ENCODE measurements at regions not wholly inside any gene's neighbourhood (a gene's known extent, or its start where the extent isn't known, plus 50 kb on each side); places are given as distances from the start of the nearest gene placed in this dataset.

GRCh38 chr1:219834314-219834917 is 93.9 kb downstream of the SLC30A10 start:
- no peak overlapping the region for H3K4me3 ChIP-seq (ENCODE audit: low read depth, poor library complexity, severe bottlenecking)
- intact Hi-C loops (cut with DNase I; ENCODE audit: low total_unique reads), result no loop called here
- no peak for DNase-seq (ENCODE audit: low spot score in 2 of 2)
- 57 to 62% methylated on average over 8 of the region's 8 CpGs for WGBS, 2 donors
- TF ChIP-seq, protein P1, sequence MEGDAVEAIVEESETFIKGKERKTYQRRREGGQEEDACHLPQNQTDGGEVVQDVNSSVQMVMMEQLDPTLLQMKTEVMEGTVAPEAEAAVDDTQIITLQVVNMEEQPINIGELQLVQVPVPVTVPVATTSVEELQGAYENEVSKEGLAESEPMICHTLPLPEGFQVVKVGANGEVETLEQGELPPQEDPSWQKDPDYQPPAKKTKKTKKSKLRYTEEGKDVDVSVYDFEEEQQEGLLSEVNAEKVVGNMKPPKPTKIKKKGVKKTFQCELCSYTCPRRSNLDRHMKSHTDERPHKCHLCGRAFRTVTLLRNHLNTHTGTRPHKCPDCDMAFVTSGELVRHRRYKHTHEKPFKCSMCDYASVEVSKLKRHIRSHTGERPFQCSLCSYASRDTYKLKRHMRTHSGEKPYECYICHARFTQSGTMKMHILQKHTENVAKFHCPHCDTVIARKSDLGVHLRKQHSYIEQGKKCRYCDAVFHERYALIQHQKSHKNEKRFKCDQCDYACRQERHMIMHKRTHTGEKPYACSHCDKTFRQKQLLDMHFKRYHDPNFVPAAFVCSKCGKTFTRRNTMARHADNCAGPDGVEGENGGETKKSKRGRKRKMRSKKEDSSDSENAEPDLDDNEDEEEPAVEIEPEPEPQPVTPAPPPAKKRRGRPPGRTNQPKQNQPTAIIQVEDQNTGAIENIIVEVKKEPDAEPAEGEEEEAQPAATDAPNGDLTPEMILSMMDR (IDR thresholded peaks at IDR 0.05), result no peak
- TF ChIP-seq POLR2A (IDR thresholded peaks at IDR 0.05), result no peak

DNA sequence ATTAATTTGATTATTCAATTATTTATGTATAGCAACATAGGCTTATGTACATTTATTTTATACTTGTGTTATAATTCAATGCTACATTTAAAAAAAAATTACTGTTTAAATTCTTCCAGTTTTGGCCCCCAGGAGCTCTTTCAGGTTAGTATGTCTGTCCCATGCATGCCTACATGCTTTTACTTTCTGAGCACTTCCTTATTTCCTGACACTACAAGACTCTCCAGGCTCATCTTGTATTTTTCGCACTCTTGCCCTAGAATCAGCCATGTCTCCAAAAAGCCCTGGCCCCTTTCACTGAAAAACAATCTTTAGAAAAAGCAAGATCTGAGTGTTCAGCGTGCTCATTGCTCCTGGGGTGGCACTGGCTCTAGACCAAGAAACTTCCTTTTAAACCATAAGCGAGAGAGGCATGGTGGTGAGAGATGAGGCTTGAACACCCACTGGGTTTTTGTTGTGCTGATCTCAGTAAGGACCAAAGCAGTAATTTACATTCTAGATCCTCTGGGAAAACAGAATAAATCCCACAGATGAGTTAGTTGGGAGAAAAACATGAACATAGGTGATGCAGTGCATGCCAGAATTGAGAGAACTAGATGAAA is 95.0 kb downstream of the SLC30A10 start:
- intact Hi-C loops (cut with DNase I; ENCODE audit: low total_unique reads), result no loop called here

DNA sequence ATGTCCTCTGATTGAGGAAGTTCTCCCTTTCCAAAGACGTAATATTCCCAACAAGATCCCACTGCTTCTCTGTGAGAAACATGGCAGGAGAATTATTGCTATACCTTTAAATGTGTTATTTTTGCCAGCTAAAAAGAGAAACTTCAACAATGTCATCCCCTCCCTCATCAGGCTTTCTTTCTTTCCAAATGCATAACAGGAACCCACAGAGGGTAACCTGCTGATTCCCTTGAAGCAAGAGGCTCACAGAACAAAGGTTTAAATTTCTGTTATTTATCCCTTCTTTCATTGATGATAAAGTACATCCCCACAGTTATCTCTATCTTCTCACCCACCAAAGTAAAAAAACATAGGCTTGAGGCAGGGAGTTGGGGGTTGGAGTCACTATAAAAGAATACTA is 102.1 kb downstream of the SLC30A10 start:
- 67 to 77% methylated on average over 1 of the region's 1 CpG for WGBS, 2 donors
- intact Hi-C loops (cut with DNase I; ENCODE audit: low total_unique reads), result no loop called here
- TF ChIP-seq, protein P1 (IDR thresholded peaks at IDR 0.05), result no peak
- TF ChIP-seq POLR2A (IDR thresholded peaks at IDR 0.05), result no peak
- no peak overlapping the region for H3K4me3 ChIP-seq (ENCODE audit: low read depth, poor library complexity, severe bottlenecking)
- DNase-seq (ENCODE audit: low spot score in 2 of 2), result no peak

More for the DNA sequence above, 95.0 kb downstream of the SLC30A10 start:
- WGBS, 2 donors, result 77 to 83% methylated on average over 3 of the region's 3 CpGs
- no peak overlapping the region for H3K4me3 ChIP-seq (ENCODE audit: low read depth, poor library complexity, severe bottlenecking)
- TF ChIP-seq POLR2A (IDR thresholded peaks at IDR 0.05), result no peak
- TF ChIP-seq, protein P1 (IDR thresholded peaks at IDR 0.05), result no peak
- no peak for DNase-seq (ENCODE audit: low spot score in 2 of 2)

DNA sequence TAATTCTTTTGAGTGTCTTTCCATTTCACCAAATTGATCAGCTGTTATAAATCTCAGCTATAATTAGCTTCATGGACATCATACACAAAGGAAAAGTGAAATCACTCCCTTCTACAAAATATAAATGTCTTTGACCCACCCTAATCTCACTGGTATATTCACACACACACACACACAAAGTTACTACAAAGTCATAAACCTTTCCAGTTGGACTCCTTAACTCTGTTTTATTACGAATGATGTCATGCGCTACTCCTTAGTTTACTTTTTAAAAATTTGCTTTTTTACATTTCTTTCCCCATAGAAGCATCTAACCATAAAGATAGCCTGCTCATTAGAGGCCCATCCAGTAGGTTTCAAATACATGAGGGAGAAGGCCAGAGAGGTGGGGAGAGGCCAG is 103.0 kb downstream of the SLC30A10 start:
- H3K4me3 ChIP-seq (ENCODE audit: low read depth, poor library complexity, severe bottlenecking), result no peak overlapping the region
- 90 to 94% methylated on average over 2 of the region's 2 CpGs for WGBS, 2 donors
- intact Hi-C loops (cut with DNase I; ENCODE audit: low total_unique reads), result no loop called here
- no peak for DNase-seq (ENCODE audit: low spot score in 2 of 2)
- no peak for TF ChIP-seq POLR2A (IDR thresholded peaks at IDR 0.05)
- TF ChIP-seq, protein P1 (IDR thresholded peaks at IDR 0.05), result no peak

DNA sequence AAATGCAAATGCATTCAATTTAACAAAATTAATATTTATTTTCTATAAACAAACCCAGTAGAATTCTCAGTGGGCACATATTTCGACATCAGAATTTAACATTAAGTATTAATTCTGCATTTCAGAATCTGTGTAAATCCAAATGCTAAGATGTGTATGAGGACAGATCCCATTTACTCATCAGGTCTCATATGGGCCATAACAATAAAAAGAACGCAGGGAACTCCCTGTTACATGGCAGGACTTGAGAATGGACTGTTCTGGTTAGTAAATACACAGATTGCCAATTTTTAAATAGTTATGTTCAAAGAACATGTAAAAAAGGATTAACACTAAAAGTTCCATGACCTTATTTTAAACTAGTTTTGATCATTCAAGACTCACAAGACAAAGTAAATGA is 104.0 kb downstream of the SLC30A10 start:
- no peak for DNase-seq (ENCODE audit: low spot score in 2 of 2)
- intact Hi-C loops (cut with DNase I; ENCODE audit: low total_unique reads), result no loop called here
- WGBS, 2 donors, result 70 to 72% methylated on average over 2 of the region's 2 CpGs

More for the DNA sequence above, 104.0 kb downstream of the SLC30A10 start:
- H3K4me3 ChIP-seq (ENCODE audit: low read depth, poor library complexity, severe bottlenecking), result no peak overlapping the region
- TF ChIP-seq, protein P1 (IDR thresholded peaks at IDR 0.05), result no peak
- no peak for TF ChIP-seq POLR2A (IDR thresholded peaks at IDR 0.05)

Measured in lower leg skin (tissue), 4 donors.